Right cardiac atrium (tissue), 5 donors: ENCODE measurements at regions not wholly inside any gene's neighbourhood (a gene's known extent, or its start where the extent isn't known, plus 50 kb on each side); places are given as distances from the start of the nearest gene placed in this dataset.
"Not testable (repeated sequence)": the region's sequence is repeated elsewhere in the genome, so short reads cannot be mapped to it uniquely, and the experiment has no call there.

Experiments used
- ATAC-seq, 2 donors: fragments of 200-7000 bp; cut with Tn5 transposase; one replicate each; pipeline versions ENCODE4 v1.8.0 to v1.9.1; 2020; ENCODE audit warnings: moderate library complexity in 2 of 2, mild to moderate bottlenecking in 1 of 2
- DNase-seq, 3 donors: peaks; one replicate each; pipeline ENCODE4 v3.0.0-alpha.2; 2020
- H3K27ac ChIP-seq: one replicate; pipeline ENCODE4 v1.5.1; 2013; ENCODE audit warnings: mild to moderate bottlenecking, low read length, control low read depth, moderate library complexity
- H3K27me3 ChIP-seq: one replicate; pipeline ENCODE4 v1.6.1; 2013; ENCODE audit not compliant: control insufficient read depth, insufficient read depth
- H3K4me1 ChIP-seq: one replicate; pipeline ENCODE4 v1.6.1; 2013; ENCODE audit warnings: low read length; ENCODE audit not compliant: control insufficient read depth, insufficient read depth
- H3K4me3 ChIP-seq: one replicate; pipeline ENCODE4 v1.5.1; 2013; ENCODE audit warnings: low read length, control low read depth
- H3K9me3 ChIP-seq: one replicate; pipeline ENCODE4 v1.6.1; 2013; ENCODE audit warnings: low read length; ENCODE audit not compliant: control insufficient read depth
- WGBS: extraction: QIAGEN DNeasy Blood & Tissue Kit; methylation state at CpG from one replicate; pipeline ENCODE4 v1.1.7; 2013; 5-methylcytosine and 5-hydroxymethylcytosine counted together
- intact Hi-C, 4 donors: fragments of 100-400 bp; cut with DNase I; formaldehyde crosslinking; loops; one replicate each; pipeline versions ENCODE4 v1.11.0 to v1.14.0; 2022 to 2023
- donor health status: healthy with polysubstance abuse.
- donor health status: DM: no; HTN: yes; CAD: no.
- donor health status: DM: no; HTN: no; CAD: no.
- donor health status: DM: no; HTN: yes; CAD: no; lungs with severe emphysema.
- donor health status: DM: yes; HTN: yes; CAD: no.

DNA sequence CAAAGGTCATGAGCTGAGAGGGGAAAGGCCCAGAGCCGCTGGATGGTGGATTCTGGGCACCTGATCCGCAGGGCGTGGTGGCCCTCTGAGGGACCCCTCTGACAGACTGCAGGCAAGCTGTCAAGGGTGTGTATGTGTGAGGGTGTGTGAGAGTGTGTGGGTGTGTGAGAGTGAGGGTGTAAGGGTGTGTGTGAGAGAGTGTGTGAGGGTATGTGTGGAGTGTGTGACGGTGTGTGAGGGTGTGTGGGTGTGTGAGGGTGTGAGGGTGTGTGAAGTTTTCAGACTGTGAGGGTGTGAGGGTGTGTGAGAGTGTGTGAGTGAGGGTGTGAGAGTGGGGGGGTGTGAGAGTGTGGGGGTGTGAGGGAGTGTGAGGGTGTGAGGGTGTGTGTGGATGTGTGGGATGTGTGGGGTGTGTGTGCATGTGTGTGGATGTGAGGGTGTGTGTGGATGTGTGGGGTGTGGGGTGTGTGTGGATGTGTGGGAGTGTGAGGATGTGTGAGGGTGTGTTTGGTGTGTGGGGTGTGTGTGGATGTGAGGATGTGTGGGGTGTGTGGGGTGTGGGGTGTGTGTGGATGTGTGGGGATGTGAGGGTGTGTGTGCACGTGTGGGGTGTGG lies 156.7 kb downstream of the TMEM121 start:
- intact Hi-C loops = no loop called here
- H3K4me1 ChIP-seq = no peaks in the 10 kb centered on the region
- H3K27me3 ChIP-seq = no peaks in the 10 kb centered on the region
- no peak for ATAC-seq
- H3K4me3 ChIP-seq = no peak overlapping the region
- no peak for DNase-seq
- no peak overlapping the region for H3K27ac ChIP-seq
- no peaks in the 10 kb centered on the region for H3K9me3 ChIP-seq
- 91% methylated on average over 5 of the region's 5 CpGs for WGBS

DNA sequence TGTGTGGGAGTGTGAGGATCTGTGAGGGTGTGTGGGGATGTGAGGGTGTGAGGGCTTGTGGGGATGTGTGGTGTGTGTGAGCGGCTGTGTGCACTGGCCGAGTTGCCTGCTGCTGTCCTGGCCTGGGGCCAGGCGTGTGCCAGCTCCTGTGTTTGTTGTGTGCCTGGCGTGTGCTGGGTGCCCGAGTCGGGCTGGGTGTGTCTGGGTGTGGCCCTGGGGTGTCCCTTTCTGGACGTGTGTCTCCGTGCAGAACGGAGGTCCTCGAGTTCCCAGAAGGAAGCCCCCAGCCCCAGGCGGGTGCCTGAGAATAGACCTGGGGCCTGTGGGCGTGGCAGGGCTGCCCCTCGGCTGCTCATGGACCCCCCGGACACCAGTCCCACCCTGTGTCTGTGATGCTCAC lies 157.7 kb downstream of the TMEM121 start:
- intact Hi-C loops = not testable (repeated sequence)

DNA sequence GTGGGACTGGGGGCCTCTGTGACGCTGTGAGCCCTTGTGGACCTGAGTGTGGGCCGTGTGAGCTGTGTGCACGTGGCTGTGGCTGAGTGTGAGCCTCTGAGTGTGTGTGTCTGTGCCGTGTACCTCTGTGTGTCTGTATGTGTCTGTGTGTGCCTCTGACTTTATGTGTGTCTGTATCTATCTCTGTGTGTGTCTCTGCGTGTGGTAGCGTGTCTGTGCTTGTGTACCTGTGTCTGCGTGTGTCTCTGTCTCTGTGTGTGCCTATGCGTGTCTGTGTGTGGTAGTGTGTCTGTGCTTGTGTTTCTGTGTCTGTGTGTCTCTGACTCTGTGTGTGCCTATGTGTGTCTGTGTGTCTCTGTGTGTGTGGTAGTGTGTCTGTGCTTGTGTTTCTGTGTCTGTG lies 158.2 kb downstream of the TMEM121 start:
- H3K4me1 ChIP-seq, H3K27ac ChIP-seq, H3K4me3 ChIP-seq, H3K27me3 ChIP-seq, ATAC-seq, H3K9me3 ChIP-seq, intact Hi-C loops, DNase-seq: not testable (repeated sequence)
- WGBS = 86% methylated on average over 6 of the region's 8 CpGs

More for the DNA sequence above, 157.7 kb downstream of the TMEM121 start:
- not testable (repeated sequence) for DNase-seq, H3K27ac ChIP-seq, H3K27me3 ChIP-seq, ATAC-seq, H3K9me3 ChIP-seq, H3K4me1 ChIP-seq, H3K4me3 ChIP-seq
- 79% methylated on average over 10 of the region's 14 CpGs for whole genome bisulfite sequencing

DNA sequence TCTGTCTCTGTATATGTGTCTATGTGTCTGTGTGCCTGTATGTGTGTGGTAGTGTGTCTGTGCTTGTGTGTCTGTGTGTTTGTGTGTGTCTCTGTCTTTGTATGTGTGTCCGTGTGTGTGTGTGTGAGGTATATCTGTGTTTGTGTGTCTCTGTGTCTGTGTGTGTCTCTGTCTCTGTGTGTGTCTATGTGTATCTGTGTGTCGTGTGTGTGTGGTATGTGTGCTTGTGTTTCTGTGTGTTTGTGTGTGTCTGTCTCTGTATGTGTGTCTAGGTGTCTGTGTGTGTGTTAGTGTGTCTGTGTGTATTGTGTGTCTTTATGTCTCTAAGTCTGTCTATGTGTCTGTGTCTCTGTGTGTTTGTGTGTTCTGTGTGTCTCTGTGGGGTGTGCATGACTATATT lies 158.6 kb downstream of the TMEM121 start:
- no peaks in the 10 kb centered on the region for H3K4me1 ChIP-seq
- no peak for ATAC-seq
- no peak overlapping the region for H3K27ac ChIP-seq
- intact Hi-C loops = no loop called here
- H3K9me3 ChIP-seq = no peaks in the 10 kb centered on the region
- no peak for DNase-seq
- 84% methylated on average over 2 of the region's 2 CpGs for WGBS
- H3K4me3 ChIP-seq = no peak overlapping the region
- H3K27me3 ChIP-seq = no peaks in the 10 kb centered on the region

DNA sequence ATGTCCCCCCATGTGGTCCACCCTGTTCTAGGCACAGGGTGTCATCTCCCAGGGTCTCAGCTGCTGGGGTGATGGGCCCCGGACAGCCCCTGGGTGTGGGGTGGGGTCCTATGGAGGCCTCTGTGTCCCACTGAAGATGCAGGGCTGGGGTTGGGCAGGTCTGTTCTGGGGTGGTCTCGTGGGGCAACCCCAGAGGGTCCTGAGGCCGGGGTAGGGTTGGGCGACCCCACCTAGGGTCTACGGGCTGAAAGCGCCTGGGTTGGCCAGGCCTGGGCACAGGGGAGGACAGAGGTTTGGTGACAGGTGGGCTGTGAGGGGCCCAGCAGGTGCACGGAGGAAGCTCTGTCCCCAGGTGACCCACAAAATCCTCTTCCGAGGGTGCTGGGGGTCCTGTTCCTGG lies 159.2 kb downstream of the TMEM121 start:
- H3K4me3 ChIP-seq, H3K27me3 ChIP-seq, intact Hi-C loops, DNase-seq, H3K4me1 ChIP-seq, H3K9me3 ChIP-seq, H3K27ac ChIP-seq: not testable (repeated sequence)
- 52% methylated on average over 5 of the region's 8 CpGs for WGBS
- ATAC-seq = peak in 1 of 2 donors; percentile 7

DNA sequence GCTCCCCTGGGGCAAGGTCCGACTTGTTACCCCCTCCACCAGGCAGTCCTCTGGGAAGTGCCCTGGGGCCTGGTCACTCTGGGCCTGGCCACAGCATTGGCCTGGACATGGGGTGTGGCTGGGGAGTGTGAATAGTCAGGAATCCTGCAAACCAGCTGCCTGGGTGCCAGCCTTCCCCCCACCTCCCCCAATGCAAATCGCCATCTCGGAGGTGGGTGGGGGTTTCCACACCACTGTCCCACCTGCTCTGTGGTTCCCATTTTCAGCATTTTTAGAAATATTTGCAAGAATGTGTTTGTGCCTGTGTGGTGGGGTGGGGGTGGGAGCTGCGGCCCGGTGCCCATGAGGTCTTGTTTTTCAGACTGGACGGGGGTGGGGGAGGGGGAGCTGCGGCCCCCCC lies 159.7 kb downstream of the TMEM121 start:
- H3K9me3 ChIP-seq, H3K4me3 ChIP-seq, H3K27me3 ChIP-seq, H3K4me1 ChIP-seq, ATAC-seq, DNase-seq, intact Hi-C loops, H3K27ac ChIP-seq: not testable (repeated sequence)
- WGBS = no CpG with 5 or more reads among the region's 7 CpGs

DNA sequence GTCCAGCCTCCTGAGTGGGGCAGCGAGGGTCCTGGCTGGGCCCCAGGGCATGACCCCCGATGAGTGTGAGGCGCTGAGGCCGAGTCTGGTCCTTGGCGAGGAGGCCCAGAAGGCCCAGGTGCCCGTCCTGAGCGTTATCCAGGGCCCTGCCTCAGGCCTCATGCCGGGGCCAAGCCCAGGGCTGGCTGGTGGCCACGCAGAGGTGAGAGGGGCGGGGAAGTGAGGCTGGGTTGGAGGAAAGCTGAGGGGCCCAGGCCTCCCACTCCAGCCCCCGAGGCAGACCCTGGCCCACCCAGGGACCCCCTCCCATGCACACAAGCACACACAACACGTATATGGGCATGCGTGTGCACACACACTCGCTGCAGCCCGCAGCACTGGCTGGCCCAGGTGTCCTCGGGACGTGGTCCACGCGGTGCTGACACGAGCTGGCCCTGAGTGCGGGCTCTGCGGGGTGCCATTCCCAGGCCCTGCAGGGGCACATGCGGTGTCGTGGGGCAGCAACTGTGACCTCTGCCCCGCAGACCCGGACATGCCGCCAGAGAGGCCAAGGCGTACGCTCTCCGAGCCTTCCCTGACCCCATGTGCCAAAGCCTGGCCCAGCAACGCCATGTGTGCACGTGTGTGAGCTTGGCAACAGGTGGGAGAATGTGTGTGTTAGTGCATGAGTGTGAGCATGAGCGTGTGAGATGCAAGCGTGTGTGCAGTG lies 160.2 kb downstream of the TMEM121 start:
- H3K4me3 ChIP-seq, intact Hi-C loops: not testable (repeated sequence)
- 89% methylated on average over 24 of the region's 34 CpGs for WGBS

DNA sequence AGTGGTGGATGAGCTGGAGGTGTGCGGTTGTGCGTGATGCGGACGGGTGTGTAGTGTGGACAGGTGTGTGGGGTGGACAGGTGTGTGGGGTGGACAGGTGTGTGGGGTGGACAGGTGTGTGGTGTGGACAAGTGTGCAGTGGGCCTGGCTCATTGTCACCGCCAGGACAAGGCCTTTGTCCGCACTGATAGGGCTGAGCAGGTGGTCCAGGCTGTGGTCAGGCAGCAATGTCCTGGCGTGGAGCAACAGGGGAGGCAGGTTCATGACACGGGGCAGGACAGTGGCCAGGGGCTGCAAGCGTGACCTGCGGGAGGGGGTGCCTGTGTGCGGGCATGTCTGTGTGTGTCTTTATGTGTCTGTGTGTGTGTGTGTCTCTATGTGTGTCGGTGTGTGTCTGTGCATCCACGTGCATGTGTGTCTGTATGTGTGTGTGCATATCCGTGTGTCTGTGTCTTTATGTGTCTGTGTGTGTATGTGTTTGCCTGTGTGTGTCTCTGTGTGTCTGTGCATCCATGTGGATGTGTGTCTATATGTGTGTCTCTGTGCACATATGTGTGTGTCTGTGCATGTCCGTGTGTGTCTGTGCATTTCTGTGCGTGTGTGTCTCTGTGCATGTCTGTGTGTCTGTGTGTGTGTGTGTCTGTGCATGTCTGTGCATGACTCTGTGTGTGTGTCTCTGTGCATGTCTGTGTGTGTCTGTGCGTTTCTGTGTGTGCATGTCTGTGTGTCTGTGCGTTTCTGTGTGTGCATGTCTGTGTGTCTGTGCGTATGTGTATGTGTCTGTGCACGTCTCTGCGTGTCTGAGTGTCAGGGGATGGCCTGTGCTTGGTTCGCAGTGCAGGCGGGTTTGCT lies 161.0 kb downstream of the TMEM121 start:
- H3K27ac ChIP-seq, H3K4me3 ChIP-seq, H3K9me3 ChIP-seq, H3K4me1 ChIP-seq, intact Hi-C loops, H3K27me3 ChIP-seq, ATAC-seq: not testable (repeated sequence)
- WGBS = 80% methylated on average over 23 of the region's 23 CpGs
- peak in 1 of 3 donors; percentile 9 for DNase-seq

More for the DNA sequence above, 160.2 kb downstream of the TMEM121 start:
- not testable (repeated sequence) for DNase-seq, H3K27ac ChIP-seq, ATAC-seq, H3K9me3 ChIP-seq, H3K27me3 ChIP-seq, H3K4me1 ChIP-seq

DNA sequence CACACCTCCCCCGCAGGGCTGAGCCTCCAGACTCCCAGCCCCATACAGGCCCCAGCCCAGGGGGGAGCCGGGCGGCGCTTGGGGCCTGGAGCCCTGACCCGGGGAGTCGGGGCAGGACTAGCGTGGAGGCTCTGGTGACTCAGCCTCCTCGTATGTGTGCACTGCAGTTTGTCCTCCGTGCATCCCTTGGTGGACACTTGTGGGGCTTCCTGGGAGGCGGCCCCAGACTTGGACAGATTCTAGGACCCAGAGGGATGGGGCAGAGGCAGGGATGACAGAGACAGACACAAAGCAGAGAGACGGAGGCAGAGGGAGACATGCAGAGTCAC lies 161.6 kb downstream of the TMEM121 start:
- WGBS = 65% methylated on average over 11 of the region's 11 CpGs

DNA sequence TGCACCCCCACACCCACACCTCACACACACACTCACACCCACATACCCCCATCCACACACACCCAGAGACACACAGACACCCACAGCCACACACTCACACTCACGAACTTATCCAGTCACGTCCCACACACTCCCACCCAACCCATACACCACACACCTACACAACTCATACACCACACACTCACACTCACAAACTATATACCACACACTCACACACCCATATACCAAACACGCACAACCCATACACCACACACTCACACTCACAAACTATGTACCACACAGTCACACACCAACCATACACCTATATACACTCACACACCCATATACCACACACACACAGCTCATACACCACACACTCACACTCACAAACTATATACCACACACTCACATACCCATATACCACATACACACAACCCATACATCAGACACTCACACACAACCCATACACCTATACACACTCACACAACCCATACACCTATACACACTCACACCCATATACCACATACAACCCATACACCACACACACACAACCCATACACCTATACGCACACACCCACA lies 162.4 kb downstream of the TMEM121 start:
- H3K4me3 ChIP-seq, H3K4me1 ChIP-seq, H3K27ac ChIP-seq, H3K9me3 ChIP-seq, H3K27me3 ChIP-seq, intact Hi-C loops, DNase-seq, ATAC-seq: not testable (repeated sequence)
- 91% methylated on average over 4 of the region's 4 CpGs for WGBS

More for the DNA sequence above, 161.6 kb downstream of the TMEM121 start:
- DNase-seq = peak in 1 of 3 donors; percentile 21
- H3K4me1 ChIP-seq, intact Hi-C loops, H3K4me3 ChIP-seq, H3K27ac ChIP-seq, H3K27me3 ChIP-seq, ATAC-seq, H3K9me3 ChIP-seq: not testable (repeated sequence)

DNA sequence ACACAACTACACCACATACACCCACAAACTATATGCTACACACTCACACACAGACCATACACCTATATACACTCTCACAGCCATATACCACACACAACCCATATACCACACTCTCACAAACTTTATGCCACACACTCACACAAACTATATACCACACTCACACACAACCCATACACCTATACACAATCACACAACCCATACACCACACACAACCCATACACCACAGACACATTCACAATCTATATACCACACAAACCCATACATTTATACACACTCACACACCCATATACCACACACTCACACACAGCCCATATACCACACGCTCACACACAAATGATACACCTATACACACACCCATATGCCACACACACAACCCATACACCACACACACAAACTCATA lies 163.3 kb downstream of the TMEM121 start:
- H3K27ac ChIP-seq = no peak overlapping the region
- no peaks in the 10 kb centered on the region for H3K9me3 ChIP-seq
- H3K27me3 ChIP-seq = no peaks in the 10 kb centered on the region
- H3K4me1 ChIP-seq = no peaks in the 10 kb centered on the region
- intact Hi-C loops = no loop called here
- no peak for ATAC-seq
- 92% methylated on average over 1 of the region's 1 CpG for WGBS
- H3K4me3 ChIP-seq = no peak overlapping the region
- no peak for DNase-seq
